Gastroesophageal sphincter (tissue), 4 donors: ENCODE measurements at regions not wholly inside any gene's neighbourhood (a gene's known extent, or its start where the extent isn't known, plus 50 kb on each side); places are given as distances from the start of the nearest gene placed in this dataset.

ENCODE experiments used
- ATAC-seq: fragments of 150-250 bp; one replicate; pipeline ENCODE4 v1.9.1; 2016; ENCODE audit warnings: mild to moderate bottlenecking, moderate library complexity
- H3K27ac ChIP-seq, 4 donors: fragments of 200-600 bp; sonication (generic) in 3 of 4; 1 replicate in 3 of 4; 2 replicates in 1 of 4; pipeline ENCODE4 v1.5.1; 2016 to 2019
- H3K27me3 ChIP-seq: fragments of 200-600 bp; sonication (generic); one replicate; pipeline ENCODE4 v1.5.1; 2019
- H3K36me3 ChIP-seq, 2 donors: fragments of 200-600 bp; sonication (generic); one replicate each; pipeline ENCODE4 v1.5.1; 2019; ENCODE audit warnings: control low read depth in 1 of 2
- H3K4me1 ChIP-seq, 3 donors: fragments of 200-600 bp; sonication (generic); 1 replicate in 2 of 3; 2 replicates in 1 of 3; pipeline ENCODE4 v1.5.1; 2016 to 2019; ENCODE audit warnings: control low read depth in 2 of 3
- H3K4me3 ChIP-seq, 2 donors: fragments of 200-600 bp; sonication (generic); one replicate each; pipeline ENCODE4 v1.5.1; 2019; ENCODE audit warnings: mild to moderate bottlenecking in 1 of 2, moderate library complexity in 1 of 2
- H3K9me3 ChIP-seq, 3 donors: fragments of 200-600 bp; sonication (generic); one replicate each; pipeline ENCODE4 v1.5.1; 2017 to 2019; ENCODE audit warnings: control low read depth in 2 of 3
- CTCF ChIP-seq, 4 experiments: fragments of 200-600 bp in 2 of 4; fragments of 450-650 bp in 2 of 4; sonication (generic) in 1 of 4; IDR thresholded peaks; one replicate each; pipeline ENCODE4 v1.5.1; 2017 to 2019; ENCODE audit warnings: antibody characterized with exemption in 4 of 4, mild to moderate bottlenecking in 2 of 4, moderate library complexity in 2 of 4
- EP300 ChIP-seq: sonication (generic); formaldehyde crosslinking; IDR thresholded peaks from one replicate; pipeline ENCODE4 v1.6.1; 2017; ENCODE audit warnings: antibody characterized with exemption, mild to moderate bottlenecking
- POLR2A ChIP-seq, 2 donors: fragments of 450-650 bp; IDR thresholded peaks; one replicate each; pipeline ENCODE4 v1.6.1; 2017; ENCODE audit warnings: antibody characterized with exemption in 2 of 2, mild to moderate bottlenecking in 2 of 2, moderate library complexity in 1 of 2
- POLR2AphosphoS5 ChIP-seq: sonication (generic); formaldehyde crosslinking; IDR thresholded peaks from one replicate; pipeline ENCODE4 v1.6.1; 2017; ENCODE audit warnings: antibody characterized with exemption
- WGBS, 2 donors: methylation state at CpG; one replicate each; pipeline ENCODE4 v1.1.5; 2018; ENCODE audit warnings: low coverage in 1 of 2; 5-methylcytosine and 5-hydroxymethylcytosine counted together

- H3K36me3 ChIP-seq, result no peaks in the 10 kb centered on the region
- H3K27me3 ChIP-seq, result no peaks in the 10 kb centered on the region
- WGBS, 2 donors, result 0 to 21% methylated on average over 1 of the region's 1 CpG
- TF ChIP-seq EP300 (no peak), POLR2AphosphoS5 (no peak), CTCF (IDR thresholded peaks at IDR 0.05) (no peak), POLR2A (IDR thresholded peaks at IDR 0.05) (no peak)
- H3K4me1 ChIP-seq, result no peaks in the 10 kb centered on the region
- no peak for ATAC-seq
- H3K9me3 ChIP-seq, result no peaks in the 10 kb centered on the region
- H3K4me3 ChIP-seq, result no peak overlapping the region
- no peak overlapping the region for H3K27ac ChIP-seq
Observed at GRCh38 chr4:121228848-121229247, 64.7 kb upstream of the TNIP3 start.

GRCh38 chr4:121227341-121227792 lies 63.2 kb upstream of the TNIP3 start:
- no peak for ATAC-seq

GRCh38 chr4:121226362-121226761 lies 62.2 kb upstream of the TNIP3 start:
- no peak for TF ChIP-seq CTCF (IDR thresholded peaks at IDR 0.05)
- TF ChIP-seq EP300, result no peak
- TF ChIP-seq POLR2A (IDR thresholded peaks at IDR 0.05), result no peak
- no peak for TF ChIP-seq POLR2AphosphoS5
- H3K27me3 ChIP-seq, result no peaks in the 10 kb centered on the region
- no peaks in the 10 kb centered on the region for H3K4me1 ChIP-seq
- whole genome bisulfite sequencing, 2 donors, result 86 to 94% methylated on average over 4 of the region's 4 CpGs
- H3K36me3 ChIP-seq, result no peaks in the 10 kb centered on the region
- no peak overlapping the region for H3K27ac ChIP-seq
- H3K9me3 ChIP-seq, result no peaks in the 10 kb centered on the region
- H3K4me3 ChIP-seq, result no peak overlapping the region
- no peak for ATAC-seq

More at GRCh38 chr4:121227341-121227792, 63.2 kb upstream of the TNIP3 start:
- Histone ChIP-seq H3K4me1 (no peaks in the 10 kb centered on the region), H3K36me3 (no peaks in the 10 kb centered on the region), H3K27ac (no peak overlapping the region), H3K4me3 (no peak overlapping the region), H3K27me3 (no peaks in the 10 kb centered on the region), H3K9me3 (no peaks in the 10 kb centered on the region)
- WGBS, 2 donors, result 84 to 92% methylated on average over 3 of the region's 3 CpGs
- no peak for TF ChIP-seq EP300
- TF ChIP-seq CTCF (IDR thresholded peaks at IDR 0.05), result no peak
- no peak for TF ChIP-seq POLR2AphosphoS5
- no peak for TF ChIP-seq POLR2A (IDR thresholded peaks at IDR 0.05)

- Histone ChIP-seq H3K27ac (no peak overlapping the region), H3K4me1 (no peaks in the 10 kb centered on the region), H3K36me3 (no peaks in the 10 kb centered on the region), H3K4me3 (no peak overlapping the region), H3K27me3 (no peaks in the 10 kb centered on the region), H3K9me3 (no peaks in the 10 kb centered on the region)
- TF ChIP-seq CTCF (IDR thresholded peaks at IDR 0.05) (no peak), POLR2AphosphoS5 (no peak), EP300 (no peak), POLR2A (IDR thresholded peaks at IDR 0.05) (no peak)
- 60 to 91% methylated on average over 1 of the region's 1 CpG for WGBS, 2 donors
- ATAC-seq, result no peak
Observed at GRCh38 chr4:121221608-121222007, 57.5 kb upstream of the TNIP3 start.

GRCh38 chr4:121221201-121221600 lies 57.1 kb upstream of the TNIP3 start:
- Histone ChIP-seq H3K27me3 (no peaks in the 10 kb centered on the region), H3K9me3 (no peaks in the 10 kb centered on the region), H3K4me3 (no peak overlapping the region), H3K27ac (no peak overlapping the region), H3K36me3 (no peaks in the 10 kb centered on the region), H3K4me1 (no peaks in the 10 kb centered on the region)
- TF ChIP-seq POLR2AphosphoS5, result no peak
- TF ChIP-seq CTCF (IDR thresholded peaks at IDR 0.05), result no peak
- no peak for TF ChIP-seq POLR2A (IDR thresholded peaks at IDR 0.05)
- no peak for TF ChIP-seq EP300
- 73 to 82% methylated on average over 1 of the region's 1 CpG for WGBS, 2 donors
- no peak for ATAC-seq
